Kidney (tissue), 13 donors: ENCODE measurements at regions not wholly inside any gene's neighbourhood (a gene's known extent, or its start where the extent isn't known, plus 50 kb on each side); places are given as distances from the start of the nearest gene placed in this dataset.

Source experiments
- DNase-seq, 5 donors: peaks; one replicate each; pipeline ENCODE4 v3.0.0-alpha.2; 2013 to 2020
- FAIRE-seq: peaks from 2 replicates; lab custom pipeline; 2012; peaks lifted over from hg19 to GRCh38; lab: Jason Lieb, UNC
- H3K27ac ChIP-seq, 2 donors: one replicate each; pipeline ENCODE4 v1.7.0; 2013; ENCODE audit warnings: low read depth in 2 of 2, low read length in 2 of 2, inconsistent platforms in 1 of 2
- H3K27me3 ChIP-seq: one replicate; pipeline ENCODE4 v1.7.1; 2013; ENCODE audit warnings: low read length, inconsistent platforms; ENCODE audit not compliant: control insufficient read depth, insufficient read depth
- H3K36me3 ChIP-seq, 3 donors: one replicate each; pipeline versions ENCODE4 v1.7.0 to v1.7.1; 2013; ENCODE audit warnings: low read length in 3 of 3, control low read depth in 1 of 3, inconsistent platforms in 1 of 3; ENCODE audit not compliant: insufficient read depth in 3 of 3, control insufficient read depth in 2 of 3
- H3K4me1 ChIP-seq, 3 donors: one replicate each; pipeline versions ENCODE4 v1.7.0 to v1.7.1; 2013; ENCODE audit warnings: low read length in 3 of 3, inconsistent platforms in 1 of 3, low read depth in 1 of 3; ENCODE audit not compliant: control insufficient read depth in 2 of 3, insufficient read depth in 2 of 3
- H3K4me3 ChIP-seq, 3 donors: one replicate each; pipeline versions ENCODE4 v1.7.0 to v1.8.1; 2013; ENCODE audit warnings: low read length in 3 of 3, control low read depth in 1 of 3, inconsistent platforms in 1 of 3
- H3K9ac ChIP-seq, 3 donors: one replicate each; pipeline versions ENCODE4 v1.7.0 to v1.7.1; 2013; ENCODE audit warnings: low read length in 3 of 3, control low read depth in 1 of 3, inconsistent platforms in 1 of 3
- H3K9me3 ChIP-seq, 3 donors: one replicate each; pipeline versions ENCODE4 v1.7.0 to v1.7.1; 2013; ENCODE audit warnings: low read length in 3 of 3, control low read depth in 1 of 3, inconsistent platforms in 1 of 3; ENCODE audit not compliant: control insufficient read depth in 2 of 3, insufficient read depth in 1 of 3
- CTCF ChIP-seq: IDR thresholded peaks from 3 replicates; pipeline ENCODE4 v1.5.1; 2012; ENCODE audit warnings: mild to moderate bottlenecking, moderate library complexity, borderline replicate concordance; ENCODE audit not compliant: insufficient read depth; ENCODE audit errors: extremely low read depth
- intact Hi-C: fragments of 100-400 bp; cut with DNase I; formaldehyde crosslinking; loops from one replicate; pipeline ENCODE4 v1.11.1; 2022
- donor health status: control.
- donor health status: control.
- donor health status: control.
- donor health status: control.
- donor health status: control.
- donor health status: DM: yes; HTN: yes; CAD: no.
- donor health status: Normal renal cell carcinoma (clear cell type).

DNA sequence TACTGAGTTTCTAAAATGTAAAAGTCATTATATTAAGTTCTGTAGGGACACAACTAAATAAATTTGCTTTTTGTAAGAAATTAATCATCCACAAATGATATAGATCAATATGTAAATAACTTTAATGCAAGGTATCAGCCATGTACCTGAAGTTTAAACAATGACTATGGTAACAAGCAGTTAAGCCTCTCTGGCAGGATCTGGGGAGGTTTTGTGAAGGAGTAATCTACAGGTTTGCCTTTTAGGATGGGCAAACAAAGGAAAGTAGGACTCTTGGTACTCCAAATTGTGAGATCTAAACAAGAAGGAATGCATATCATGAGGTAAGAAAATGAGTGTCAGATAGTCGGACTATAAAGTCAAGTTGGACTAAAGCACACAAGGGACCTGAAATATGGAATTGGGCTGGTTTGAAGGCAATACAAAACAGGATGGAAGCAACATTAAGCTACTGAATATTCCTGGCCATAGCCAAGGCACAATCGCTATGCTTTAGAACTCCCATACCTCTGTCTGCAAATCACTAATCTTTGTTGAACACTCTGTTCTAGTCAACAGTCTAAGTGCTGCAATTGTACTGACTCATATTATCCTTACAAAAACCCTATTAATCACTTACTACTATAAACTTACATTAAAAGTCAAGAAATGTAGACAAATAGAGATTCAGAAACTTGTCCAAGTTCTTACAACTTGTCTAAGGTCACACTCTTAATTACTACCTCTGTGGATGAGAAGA is 412.8 kb downstream of the DIPK2A start:
- no peaks in the 10 kb centered on the region for H3K4me1 ChIP-seq

DNA sequence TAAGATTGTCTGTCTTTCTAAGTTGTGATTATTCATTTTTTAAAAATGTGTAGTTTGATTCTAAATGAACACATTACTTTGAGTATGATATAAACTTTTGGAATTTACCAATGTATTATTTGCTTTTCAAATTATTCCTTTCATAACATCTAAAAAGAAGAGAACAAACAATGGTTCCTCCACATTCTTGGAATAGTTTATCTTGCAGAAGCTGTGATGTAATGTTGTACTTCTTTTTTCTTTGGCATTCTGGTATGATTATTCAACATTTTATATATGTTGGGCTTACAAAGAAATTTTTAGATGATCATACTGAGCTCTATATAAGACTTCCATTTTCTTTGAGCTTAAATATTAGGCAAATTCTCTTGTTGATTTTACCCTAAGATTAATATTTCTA is 419.2 kb downstream of the DIPK2A start:
- TF ChIP-seq CTCF, result no peak
- Histone ChIP-seq H3K4me1 (no peaks in the 10 kb centered on the region), H3K36me3 (no peaks in the 10 kb centered on the region), H3K9ac (no peak overlapping the region), H3K27ac (no peak overlapping the region), H3K4me3 (no peak overlapping the region), H3K27me3 (no peaks in the 10 kb centered on the region), H3K9me3 (no peaks in the 10 kb centered on the region)
- DNase-seq (no peak), FAIRE-seq (no peak)
- intact Hi-C loops, result no loop called here

More for the DNA sequence above, 412.8 kb downstream of the DIPK2A start:
- DNase-seq (no peak), FAIRE-seq (no peak)
- no peak for TF ChIP-seq CTCF
- Histone ChIP-seq H3K27me3 (no peaks in the 10 kb centered on the region), H3K9me3 (no peaks in the 10 kb centered on the region), H3K36me3 (no peaks in the 10 kb centered on the region), H3K9ac (no peak overlapping the region), H3K4me3 (no peak overlapping the region), H3K27ac (no peak overlapping the region)
- intact Hi-C loops, result no loop called here

- no peak for DNase-seq
- TF ChIP-seq CTCF, result no peak
- H3K9ac ChIP-seq, result no peak overlapping the region
- H3K4me1 ChIP-seq, result no peaks in the 10 kb centered on the region
- intact Hi-C loops, result no loop called here
- H3K9me3 ChIP-seq, result no peaks in the 10 kb centered on the region
- no peak for FAIRE-seq
- H3K27ac ChIP-seq, result no peak overlapping the region
- H3K27me3 ChIP-seq, result no peaks in the 10 kb centered on the region
- no peak overlapping the region for H3K4me3 ChIP-seq
- no peaks in the 10 kb centered on the region for H3K36me3 ChIP-seq
Observed at GRCh38 chr3:144391236-144391635, 419.6 kb downstream of the DIPK2A start.

DNA sequence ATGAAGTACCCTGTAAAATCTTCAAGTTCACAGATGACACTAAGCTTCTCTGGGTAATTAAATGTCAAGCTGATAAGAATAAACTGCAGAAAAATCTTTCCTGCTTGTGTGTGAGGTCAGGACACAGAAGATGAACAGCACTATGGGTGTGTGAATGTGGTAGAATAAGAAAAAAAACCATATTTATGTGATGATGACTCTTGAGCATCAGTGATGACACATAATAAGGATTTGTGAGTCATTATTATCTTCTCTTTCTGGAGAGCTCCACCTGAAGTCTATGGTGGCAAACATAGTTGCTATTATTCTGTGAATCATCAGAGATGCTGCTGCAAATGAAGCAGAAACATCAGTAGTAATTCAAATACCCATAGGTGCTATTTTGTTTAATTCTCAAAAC is 422.4 kb downstream of the DIPK2A start:
- intact Hi-C loops, result no loop called here
- Histone ChIP-seq H3K27me3 (no peaks in the 10 kb centered on the region), H3K9me3 (peaks cover 0 to 7% (median 0%) of the 10 kb centered on the region in 3 donors), H3K9ac (no peak overlapping the region), H3K27ac (no peak overlapping the region), H3K36me3 (no peaks in the 10 kb centered on the region), H3K4me3 (no peak overlapping the region), H3K4me1 (no peaks in the 10 kb centered on the region)
- no peak for DNase-seq
- TF ChIP-seq CTCF, result no peak
- FAIRE-seq, result no peak
